22Rv1 (cell line): ENCODE measurements at regions not wholly inside any gene's neighbourhood (a gene's known extent, or its start where the extent isn't known, plus 50 kb on each side); places are given as distances from the start of the nearest gene placed in this dataset.

ENCODE experiments used
- ZFX ChIP-seq: fragments of 450-650 bp; IDR thresholded peaks from 2 replicates; pipeline ENCODE4 v1.6.1; 2017; ENCODE audit warnings: antibody characterized with exemption, borderline replicate concordance
- TF ChIP-seq, protein P1 (sequence below): fragments of 450-650 bp; IDR thresholded peaks from 2 replicates; pipeline ENCODE4 v1.5.1; 2017; ENCODE audit warnings: mild to moderate bottlenecking

DNA sequence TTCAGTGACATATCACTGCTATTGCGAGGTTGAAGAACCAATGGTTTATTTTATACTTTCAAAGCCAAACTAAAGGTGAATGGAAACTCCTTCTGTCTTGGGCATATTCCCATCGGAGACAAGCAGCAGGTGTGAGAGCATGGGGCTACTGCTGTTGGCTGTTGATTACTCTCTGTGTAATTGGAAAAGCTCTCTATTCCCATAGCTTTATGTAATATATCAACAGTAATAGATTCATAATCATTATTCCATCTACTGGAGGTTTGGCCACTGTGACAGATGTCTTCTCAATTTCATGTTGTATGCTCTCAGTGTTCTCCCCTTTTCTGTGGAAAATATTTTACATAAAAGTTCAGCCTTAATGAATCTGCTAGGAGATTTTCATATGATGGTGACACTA lies 352.0 kb downstream of the BTG1 start:
- TF ChIP-seq, protein P1, sequence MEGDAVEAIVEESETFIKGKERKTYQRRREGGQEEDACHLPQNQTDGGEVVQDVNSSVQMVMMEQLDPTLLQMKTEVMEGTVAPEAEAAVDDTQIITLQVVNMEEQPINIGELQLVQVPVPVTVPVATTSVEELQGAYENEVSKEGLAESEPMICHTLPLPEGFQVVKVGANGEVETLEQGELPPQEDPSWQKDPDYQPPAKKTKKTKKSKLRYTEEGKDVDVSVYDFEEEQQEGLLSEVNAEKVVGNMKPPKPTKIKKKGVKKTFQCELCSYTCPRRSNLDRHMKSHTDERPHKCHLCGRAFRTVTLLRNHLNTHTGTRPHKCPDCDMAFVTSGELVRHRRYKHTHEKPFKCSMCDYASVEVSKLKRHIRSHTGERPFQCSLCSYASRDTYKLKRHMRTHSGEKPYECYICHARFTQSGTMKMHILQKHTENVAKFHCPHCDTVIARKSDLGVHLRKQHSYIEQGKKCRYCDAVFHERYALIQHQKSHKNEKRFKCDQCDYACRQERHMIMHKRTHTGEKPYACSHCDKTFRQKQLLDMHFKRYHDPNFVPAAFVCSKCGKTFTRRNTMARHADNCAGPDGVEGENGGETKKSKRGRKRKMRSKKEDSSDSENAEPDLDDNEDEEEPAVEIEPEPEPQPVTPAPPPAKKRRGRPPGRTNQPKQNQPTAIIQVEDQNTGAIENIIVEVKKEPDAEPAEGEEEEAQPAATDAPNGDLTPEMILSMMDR, result no peak
- TF ChIP-seq ZFX, result no peak
